Left lung (tissue), 4 donors: ENCODE measurements at regions not wholly inside any gene's neighbourhood (a gene's known extent, or its start where the extent isn't known, plus 50 kb on each side); places are given as distances from the start of the nearest gene placed in this dataset.
A peak's percentile ranks its signal among the peaks of the same experiment; 100 is the strongest.

ENCODE experiments used
- ATAC-seq: fragments of 200-7000 bp; cut with Tn5 transposase; one replicate; pipeline ENCODE4 v1.9.1; 2020; ENCODE audit warnings: moderate library complexity
- DNase-seq, 4 donors: peaks; one replicate each; pipeline ENCODE4 v3.0.0-alpha.2; 2013 to 2020
- H3K27ac ChIP-seq, 2 donors: fragments of 200-600 bp; sonication (generic) in 1 of 2; one replicate each; pipeline versions ENCODE4 v1.5.0 to v1.8.0; 2020 to 2021
- H3K27me3 ChIP-seq, 2 donors: fragments of 200-600 bp; sonication (generic) in 1 of 2; one replicate each; pipeline versions ENCODE4 v1.5.0 to v1.8.0; 2020 to 2021
- H3K36me3 ChIP-seq, 2 donors: fragments of 200-600 bp; sonication (generic) in 1 of 2; one replicate each; pipeline versions ENCODE4 v1.5.0 to v1.8.0; 2020 to 2021
- H3K4me1 ChIP-seq, 2 donors: fragments of 200-600 bp; one replicate each; pipeline ENCODE4 v1.8.0; 2021
- H3K4me3 ChIP-seq, 2 donors: fragments of 200-600 bp; sonication (generic) in 1 of 2; one replicate each; pipeline versions ENCODE4 v1.5.0 to v1.8.0; 2020 to 2021; ENCODE audit warnings: mild to moderate bottlenecking in 1 of 2
- H3K9me3 ChIP-seq, 2 donors: fragments of 200-600 bp; sonication (generic) in 1 of 2; one replicate each; pipeline versions ENCODE4 v1.5.0 to v1.8.0; 2020 to 2021
- intact Hi-C, 2 donors: fragments of 100-400 bp; cut with DNase I; formaldehyde crosslinking; loops; one replicate each; pipeline versions ENCODE4 v1.11.2 to v1.14.2; 2022
- TF ChIP-seq, protein P1 (sequence below), 2 donors: fragments of 200-600 bp; sonication (generic) in 1 of 2; IDR thresholded peaks; one replicate each; pipeline versions ENCODE4 v1.5.0 to v1.8.0; 2021; ENCODE audit warnings: antibody characterized with exemption in 2 of 2
- donor health status: DM: no; HTN: yes; CAD: no.
- donor health status: DM: no; HTN: no; CAD: no.

DNA sequence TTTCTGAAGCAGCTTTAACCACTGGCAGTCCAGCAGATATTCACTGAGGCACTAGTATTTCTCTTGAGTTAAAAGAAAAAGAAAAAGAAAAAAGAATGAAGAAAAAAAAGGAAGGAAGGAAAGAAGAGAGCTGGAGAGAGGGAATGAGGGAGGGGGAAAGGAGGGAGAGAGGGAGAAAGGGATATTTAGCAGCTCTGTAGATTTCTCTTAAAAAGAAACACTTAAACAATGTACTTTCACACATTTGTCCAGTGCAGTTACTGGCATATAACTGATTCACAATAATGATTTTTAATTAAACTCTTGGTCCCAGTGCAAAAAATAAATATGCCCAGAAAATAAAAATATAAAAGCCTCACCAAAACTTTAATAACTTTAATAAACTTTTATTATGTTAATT lies 386.4 kb downstream of the KCNJ2 start:
- ATAC-seq (no peak), DNase-seq (no peak)
- TF ChIP-seq, protein P1, sequence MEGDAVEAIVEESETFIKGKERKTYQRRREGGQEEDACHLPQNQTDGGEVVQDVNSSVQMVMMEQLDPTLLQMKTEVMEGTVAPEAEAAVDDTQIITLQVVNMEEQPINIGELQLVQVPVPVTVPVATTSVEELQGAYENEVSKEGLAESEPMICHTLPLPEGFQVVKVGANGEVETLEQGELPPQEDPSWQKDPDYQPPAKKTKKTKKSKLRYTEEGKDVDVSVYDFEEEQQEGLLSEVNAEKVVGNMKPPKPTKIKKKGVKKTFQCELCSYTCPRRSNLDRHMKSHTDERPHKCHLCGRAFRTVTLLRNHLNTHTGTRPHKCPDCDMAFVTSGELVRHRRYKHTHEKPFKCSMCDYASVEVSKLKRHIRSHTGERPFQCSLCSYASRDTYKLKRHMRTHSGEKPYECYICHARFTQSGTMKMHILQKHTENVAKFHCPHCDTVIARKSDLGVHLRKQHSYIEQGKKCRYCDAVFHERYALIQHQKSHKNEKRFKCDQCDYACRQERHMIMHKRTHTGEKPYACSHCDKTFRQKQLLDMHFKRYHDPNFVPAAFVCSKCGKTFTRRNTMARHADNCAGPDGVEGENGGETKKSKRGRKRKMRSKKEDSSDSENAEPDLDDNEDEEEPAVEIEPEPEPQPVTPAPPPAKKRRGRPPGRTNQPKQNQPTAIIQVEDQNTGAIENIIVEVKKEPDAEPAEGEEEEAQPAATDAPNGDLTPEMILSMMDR (IDR thresholded peaks at IDR 0.05) = no peak
- intact Hi-C loops = no loop called here
- Histone ChIP-seq H3K4me1 (no peaks in the 10 kb centered on the region), H3K27ac (no peak overlapping the region), H3K4me3 (no peak overlapping the region), H3K36me3 (no peaks in the 10 kb centered on the region), H3K9me3 (no peaks in the 10 kb centered on the region), H3K27me3 (no peaks in the 10 kb centered on the region)

DNA sequence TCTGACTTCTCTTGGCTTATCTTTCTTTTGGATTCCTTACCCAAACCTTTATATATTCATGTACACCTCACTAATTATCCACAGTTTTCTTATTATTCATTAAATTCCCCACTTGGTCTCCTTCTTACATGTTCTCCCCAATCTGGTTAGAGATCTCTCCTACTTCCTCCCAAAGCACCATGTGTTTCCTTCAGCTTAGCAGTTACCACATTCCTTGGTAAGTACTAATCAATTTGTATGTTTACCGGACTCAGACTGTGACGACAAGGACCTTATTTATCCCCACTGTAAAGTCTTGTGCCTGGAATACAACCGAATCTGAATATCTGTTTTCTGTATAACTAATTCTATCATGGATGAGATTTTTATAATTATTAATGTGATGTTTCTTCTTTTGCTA lies 389.5 kb downstream of the KCNJ2 start:
- ATAC-seq (no peak), DNase-seq (no peak)
- Histone ChIP-seq H3K4me1 (no peaks in the 10 kb centered on the region), H3K27ac (no peak overlapping the region), H3K27me3 (no peaks in the 10 kb centered on the region), H3K9me3 (no peaks in the 10 kb centered on the region), H3K4me3 (no peak overlapping the region), H3K36me3 (no peaks in the 10 kb centered on the region)
- intact Hi-C loops = no loop called here
- TF ChIP-seq, protein P1 (IDR thresholded peaks at IDR 0.05) = no peak

DNA sequence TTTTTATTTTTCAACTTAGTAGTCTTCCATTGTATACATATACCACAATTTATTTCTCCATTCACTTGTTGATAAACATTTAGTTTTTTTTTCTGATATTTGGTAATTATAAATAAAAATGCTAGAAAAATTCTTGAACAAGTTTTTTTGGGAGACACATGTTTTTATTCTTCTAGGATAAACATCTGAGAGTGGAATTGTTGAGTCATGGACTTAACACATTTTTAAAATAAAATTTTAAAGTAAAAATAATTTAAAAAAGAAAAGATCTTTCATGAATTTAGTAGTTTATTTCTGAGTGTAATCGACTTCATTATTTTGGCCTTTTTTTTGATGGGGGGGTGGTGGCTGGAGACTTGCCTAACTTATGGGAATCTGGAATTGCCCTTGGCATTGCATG lies 391.1 kb downstream of the KCNJ2 start:
- DNase-seq (no peak), ATAC-seq (no peak)
- no peaks in the 10 kb centered on the region for H3K4me1 ChIP-seq
- intact Hi-C loops = no loop called here
- TF ChIP-seq, protein P1 (IDR thresholded peaks at IDR 0.05) = no peak
- H3K27ac ChIP-seq = no peak overlapping the region
- no peaks in the 10 kb centered on the region for H3K27me3 ChIP-seq
- H3K9me3 ChIP-seq = no peaks in the 10 kb centered on the region
- no peaks in the 10 kb centered on the region for H3K36me3 ChIP-seq
- no peak overlapping the region for H3K4me3 ChIP-seq

DNA sequence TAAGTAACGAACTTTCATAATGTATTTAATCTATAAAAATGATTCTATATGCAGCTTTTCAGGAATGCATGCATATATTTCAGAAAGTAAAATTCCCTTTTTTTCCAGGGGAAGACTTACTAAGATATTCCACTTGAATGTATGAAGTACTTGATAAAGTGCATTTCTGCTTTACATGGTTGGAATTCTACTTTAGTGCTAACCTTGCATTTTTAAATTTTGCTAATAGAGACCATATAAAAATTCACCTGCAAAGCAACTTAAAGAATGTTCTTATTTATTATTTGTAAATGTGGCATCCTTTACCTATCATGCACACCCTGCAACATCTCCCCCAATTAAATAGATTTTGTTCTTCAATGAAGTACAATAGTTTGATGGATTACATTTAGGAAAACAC lies 392.8 kb downstream of the KCNJ2 start:
- Histone ChIP-seq H3K4me1 (no peaks in the 10 kb centered on the region), H3K4me3 (no peak overlapping the region), H3K27ac (no peak overlapping the region), H3K27me3 (no peaks in the 10 kb centered on the region), H3K9me3 (no peaks in the 10 kb centered on the region), H3K36me3 (no peaks in the 10 kb centered on the region)
- ATAC-seq (no peak), DNase-seq (no peak)
- intact Hi-C loops = no loop called here
- TF ChIP-seq, protein P1 (IDR thresholded peaks at IDR 0.05) = no peak

DNA sequence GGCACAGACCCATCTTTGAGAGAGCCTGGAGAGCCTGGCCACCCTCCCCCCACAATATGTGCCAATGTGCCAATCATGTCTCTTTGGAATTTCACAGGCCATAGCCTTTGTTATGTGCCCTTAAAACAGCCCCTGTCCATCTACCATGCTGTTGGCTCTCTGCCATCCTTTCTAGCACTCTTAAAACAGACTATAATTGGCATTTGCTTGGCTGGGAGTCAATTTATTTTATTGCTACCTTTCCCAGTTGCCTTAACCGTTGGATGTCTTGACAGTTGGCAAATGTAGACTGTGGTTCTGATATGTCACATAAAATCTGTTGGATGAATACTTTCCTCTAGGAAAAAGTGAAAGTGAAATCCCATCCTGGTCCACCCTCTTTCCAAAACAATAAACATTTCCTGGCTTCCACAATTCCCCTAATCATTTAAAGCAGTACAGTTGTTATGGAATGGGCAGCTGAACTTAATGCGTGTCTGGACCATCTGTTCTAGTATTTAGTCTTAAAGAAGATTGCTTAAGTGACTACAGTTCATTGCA lies 394.0 kb downstream of the KCNJ2 start:
- ATAC-seq (no peak), DNase-seq (peak in 2 of 4 donors; percentile 39 to 60)
- intact Hi-C loops = no loop called here
- H3K36me3 ChIP-seq = no peaks in the 10 kb centered on the region
- TF ChIP-seq, protein P1 (IDR thresholded peaks at IDR 0.05) = no peak
- H3K4me1 ChIP-seq = no peaks in the 10 kb centered on the region
- H3K27ac ChIP-seq = no peak overlapping the region
- H3K27me3 ChIP-seq = no peaks in the 10 kb centered on the region
- no peak overlapping the region for H3K4me3 ChIP-seq
- no peaks in the 10 kb centered on the region for H3K9me3 ChIP-seq
